DND-41 (cell line): ENCODE measurements at regions not wholly inside any gene's neighbourhood (a gene's known extent, or its start where the extent isn't known, plus 50 kb on each side); places are given as distances from the start of the nearest gene placed in this dataset.

Experiments used
- CTCF ChIP-seq: IDR thresholded peaks from 2 replicates; pipeline ENCODE4 v1.5.1; 2012; ENCODE audit warnings: borderline replicate concordance, low read length, moderate library complexity, mild to moderate bottlenecking; ENCODE audit not compliant: poor library complexity, severe bottlenecking; ENCODE audit errors: extremely low read depth
- EZH2 ChIP-seq: IDR thresholded peaks from 3 replicates; pipeline ENCODE4 v1.6.1; 2012; ENCODE audit warnings: borderline replicate concordance, low read depth, mild to moderate bottlenecking, moderate library complexity, low read length, inconsistent platforms; ENCODE audit not compliant: severe bottlenecking

GRCh38 chr9:26689041-26689440 lies 203.6 kb downstream of the CAAP1 start:
- TF ChIP-seq CTCF = no peak
- no peak for TF ChIP-seq EZH2
